ENCODE measurements at regions not wholly inside any gene's neighbourhood (a gene's known extent, or its start where the extent isn't known, plus 50 kb on each side); places are given as distances from the start of the nearest gene placed in this dataset.

DNA sequence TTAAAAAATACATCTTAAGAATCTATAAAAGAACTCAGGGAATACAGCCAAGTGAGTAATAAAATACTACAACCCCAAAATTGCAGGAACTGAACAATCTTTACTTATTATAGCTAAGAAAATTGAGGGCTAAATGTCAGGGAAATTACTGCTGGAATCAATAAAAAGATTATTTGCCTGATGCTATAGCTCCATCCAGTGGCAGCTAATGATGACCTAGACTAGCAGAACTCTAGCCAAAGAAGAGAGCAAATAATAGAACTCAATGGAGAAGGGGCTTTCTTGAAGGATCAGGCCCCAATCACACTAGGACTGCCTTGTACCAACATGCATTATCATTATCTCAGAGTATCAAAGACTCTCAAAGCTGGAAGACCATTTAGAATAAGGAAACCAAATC is 85.0 kb upstream of the FAM241A start:
- H3K9me3 Mint-ChIP-seq, result no peaks in the 10 kb centered on the region
- H3K4me3 Mint-ChIP-seq, result no peak overlapping the region
- H3K4me1 ChIP-seq (ENCODE audit: control insufficient read depth, insufficient read depth, low read length), result peaks cover 6% of the 10 kb centered on the region
- no peaks in the 10 kb centered on the region for H3K36me3 ChIP-seq (ENCODE audit: control insufficient read depth, insufficient read depth, low read length)
- peak; percentile 83 for TF ChIP-seq CTCF (conservative IDR thresholded peaks at IDR 0.05)
- H3K4me1 Mint-ChIP-seq, result peaks cover 12% of the 10 kb centered on the region
- H3K9ac ChIP-seq (ENCODE audit: extremely low read depth, low read length, poor library complexity, severe bottlenecking), result no peak overlapping the region
- H3K27ac ChIP-seq (ENCODE audit: low read depth, low read length), result no peak overlapping the region
- no peaks in the 10 kb centered on the region for H3K9me3 ChIP-seq (ENCODE audit: control insufficient read depth, low read length)
- no peaks in the 10 kb centered on the region for H3K36me3 Mint-ChIP-seq (ENCODE audit: low read depth)
- H3K27ac Mint-ChIP-seq, result no peak overlapping the region
- peak; percentile 53 for DNase-seq
- no peak overlapping the region for H3K4me3 ChIP-seq (ENCODE audit: low read length)
- H3K27me3 Mint-ChIP-seq (ENCODE audit: insufficient read depth), result no peaks in the 10 kb centered on the region
- no peaks in the 10 kb centered on the region for H3K27me3 ChIP-seq (ENCODE audit: control insufficient read depth, insufficient read depth, low read length, poor library complexity, severe bottlenecking)

DNA sequence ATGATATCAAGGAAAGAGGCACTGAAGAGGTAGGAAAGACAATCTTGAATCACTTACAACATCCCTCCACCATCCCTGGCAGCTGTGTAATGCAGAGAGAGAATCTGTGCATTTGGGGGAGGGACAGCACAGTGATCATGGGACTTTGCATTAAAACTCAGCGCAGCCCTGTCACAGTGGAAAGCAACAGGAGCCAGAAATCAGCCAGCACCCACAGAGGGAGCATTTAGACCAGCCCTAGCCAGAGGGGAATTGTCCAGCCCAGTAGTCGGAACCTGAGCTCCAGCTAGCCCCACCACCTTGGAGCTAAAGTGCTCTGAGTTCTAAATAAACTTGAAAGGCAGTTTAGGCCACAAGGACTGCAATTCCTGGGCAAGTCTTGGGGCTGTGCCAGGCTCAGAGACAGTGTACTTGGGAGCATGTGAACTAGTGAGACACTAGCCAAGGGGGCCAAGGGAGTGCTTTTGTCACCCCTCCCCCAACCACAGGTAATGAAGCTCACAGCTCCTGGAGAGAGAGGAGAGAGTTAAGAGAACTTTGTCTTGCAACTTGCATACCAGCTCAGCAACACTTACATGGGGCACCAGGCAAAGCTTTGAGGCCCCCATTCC is 83.9 kb upstream of the FAM241A start:
- 79 to 94% methylated on average over 2 of the region's 2 CpGs for WGBS, 2 experiments (ENCODE audit: insufficient coverage in 1 of 2, insufficient read length in 1 of 2)
- H3K27ac Mint-ChIP-seq, result peak overlapping the region; percentile 82
- H3K4me3 Mint-ChIP-seq, result no peak overlapping the region
- peaks cover 12% of the 10 kb centered on the region for H3K4me1 Mint-ChIP-seq
- no peaks in the 10 kb centered on the region for H3K9me3 ChIP-seq (ENCODE audit: control insufficient read depth, low read length)
- H3K9ac ChIP-seq (ENCODE audit: extremely low read depth, low read length, poor library complexity, severe bottlenecking), result no peak overlapping the region
- H3K9me3 Mint-ChIP-seq, result no peaks in the 10 kb centered on the region
- H3K4me1 ChIP-seq (ENCODE audit: control insufficient read depth, insufficient read depth, low read length), result peaks cover 6% of the 10 kb centered on the region
- H3K4me3 ChIP-seq (ENCODE audit: low read length), result peak overlapping the region; percentile 8
- peak; percentile 74 for DNase-seq
- no peaks in the 10 kb centered on the region for H3K36me3 ChIP-seq (ENCODE audit: control insufficient read depth, insufficient read depth, low read length)
- no peak overlapping the region for H3K27ac ChIP-seq (ENCODE audit: low read depth, low read length)
- H3K27me3 Mint-ChIP-seq (ENCODE audit: insufficient read depth), result no peaks in the 10 kb centered on the region
- H3K36me3 Mint-ChIP-seq (ENCODE audit: low read depth), result no peaks in the 10 kb centered on the region
- no peak for TF ChIP-seq CTCF (conservative IDR thresholded peaks at IDR 0.05)
- H3K27me3 ChIP-seq (ENCODE audit: control insufficient read depth, insufficient read depth, low read length, poor library complexity, severe bottlenecking), result no peaks in the 10 kb centered on the region

- Histone ChIP-seq H3K9ac (ENCODE audit: extremely low read depth, low read length, poor library complexity, severe bottlenecking) (no peak overlapping the region), H3K4me3 (ENCODE audit: low read length) (no peak overlapping the region), H3K27ac (ENCODE audit: low read depth, low read length) (no peak overlapping the region), H3K4me1 (ENCODE audit: control insufficient read depth, insufficient read depth, low read length) (peaks cover 6% of the 10 kb centered on the region), H3K9me3 (ENCODE audit: control insufficient read depth, low read length) (no peaks in the 10 kb centered on the region), H3K27me3 (ENCODE audit: control insufficient read depth, insufficient read depth, low read length, poor library complexity, severe bottlenecking) (no peaks in the 10 kb centered on the region), H3K36me3 (ENCODE audit: control insufficient read depth, insufficient read depth, low read length) (no peaks in the 10 kb centered on the region)
- Mint-ChIP-seq H3K9me3 (no peaks in the 10 kb centered on the region), H3K27me3 (ENCODE audit: insufficient read depth) (peaks cover 1% of the 10 kb centered on the region), H3K4me1 (peaks cover 12% of the 10 kb centered on the region), H3K4me3 (no peak overlapping the region), H3K27ac (no peak overlapping the region), H3K36me3 (ENCODE audit: low read depth) (no peaks in the 10 kb centered on the region)
- no peak for TF ChIP-seq CTCF (conservative IDR thresholded peaks at IDR 0.05)
- DNase-seq, result no peak
- WGBS, 2 experiments (ENCODE audit: insufficient coverage in 1 of 2, insufficient read length in 1 of 2), result 83% methylated on average over 1 of the region's 1 CpG; no CpG with 5 or more reads in 1 of the 2 experiments
These were observed 82.0 kb upstream of the FAM241A start for GRCh38 chr4:112063260-112063659.
